NT2/D1 (cell line): ENCODE measurements at regions not wholly inside any gene's neighbourhood (a gene's known extent, or its start where the extent isn't known, plus 50 kb on each side); places are given as distances from the start of the nearest gene placed in this dataset.

Source experiments
- SUZ12 ChIP-seq: IDR thresholded peaks from 2 replicates; pipeline ENCODE4 v1.6.1; 2011; ENCODE audit not compliant: insufficient read length, insufficient read depth; ENCODE audit errors: extremely low read depth
- ZNF274 ChIP-seq: IDR thresholded peaks from 2 replicates; pipeline ENCODE4 v1.6.1; 2011; ENCODE audit warnings: mild to moderate bottlenecking, low read depth, low read length

- TF ChIP-seq SUZ12: no peak
- TF ChIP-seq ZNF274: no peak
Measured at GRCh38 chr4:121221608-121222007, 57.5 kb upstream of the TNIP3 start.
